HPDE6-E6E7 (cell line): ENCODE measurements at regions not wholly inside any gene's neighbourhood (a gene's known extent, or its start where the extent isn't known, plus 50 kb on each side); places are given as distances from the start of the nearest gene placed in this dataset.

Source experiments
- DNase-seq: peaks from one replicate; pipeline ENCODE4 v3.0.0; 2011; ENCODE audit warnings: missing footprints; ENCODE audit errors: extremely low spot score

DNA sequence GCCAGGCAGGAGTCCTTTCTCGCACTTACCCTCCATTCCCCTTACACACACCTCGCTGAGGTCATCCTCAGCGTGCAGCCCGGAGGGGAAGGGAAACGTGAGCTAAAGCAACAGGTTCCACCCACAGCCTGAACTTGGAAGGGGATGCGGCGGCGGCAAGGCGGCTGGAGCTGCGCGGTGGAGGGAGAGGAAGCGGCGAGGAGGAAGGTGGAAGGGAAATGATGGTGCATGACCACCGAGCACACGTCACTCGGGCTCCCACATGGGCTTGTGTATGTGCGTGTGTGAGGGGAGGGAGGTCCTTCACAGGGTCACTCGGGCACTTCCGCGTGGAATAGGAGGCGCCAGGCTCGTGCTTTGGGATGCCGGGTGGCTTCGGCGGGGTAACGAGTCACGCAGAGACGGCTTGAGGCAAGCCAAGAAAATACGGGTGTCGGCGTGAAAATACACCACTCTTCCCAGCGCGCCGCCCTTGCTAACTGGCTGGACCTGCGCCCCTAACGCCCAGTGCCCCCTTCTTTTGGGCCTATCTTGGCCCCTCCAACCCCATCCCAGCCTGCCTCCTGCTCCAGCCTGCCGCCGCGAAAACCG is 225.5 kb upstream of the IL12A start:
- peak; percentile 74 for DNase-seq

DNA sequence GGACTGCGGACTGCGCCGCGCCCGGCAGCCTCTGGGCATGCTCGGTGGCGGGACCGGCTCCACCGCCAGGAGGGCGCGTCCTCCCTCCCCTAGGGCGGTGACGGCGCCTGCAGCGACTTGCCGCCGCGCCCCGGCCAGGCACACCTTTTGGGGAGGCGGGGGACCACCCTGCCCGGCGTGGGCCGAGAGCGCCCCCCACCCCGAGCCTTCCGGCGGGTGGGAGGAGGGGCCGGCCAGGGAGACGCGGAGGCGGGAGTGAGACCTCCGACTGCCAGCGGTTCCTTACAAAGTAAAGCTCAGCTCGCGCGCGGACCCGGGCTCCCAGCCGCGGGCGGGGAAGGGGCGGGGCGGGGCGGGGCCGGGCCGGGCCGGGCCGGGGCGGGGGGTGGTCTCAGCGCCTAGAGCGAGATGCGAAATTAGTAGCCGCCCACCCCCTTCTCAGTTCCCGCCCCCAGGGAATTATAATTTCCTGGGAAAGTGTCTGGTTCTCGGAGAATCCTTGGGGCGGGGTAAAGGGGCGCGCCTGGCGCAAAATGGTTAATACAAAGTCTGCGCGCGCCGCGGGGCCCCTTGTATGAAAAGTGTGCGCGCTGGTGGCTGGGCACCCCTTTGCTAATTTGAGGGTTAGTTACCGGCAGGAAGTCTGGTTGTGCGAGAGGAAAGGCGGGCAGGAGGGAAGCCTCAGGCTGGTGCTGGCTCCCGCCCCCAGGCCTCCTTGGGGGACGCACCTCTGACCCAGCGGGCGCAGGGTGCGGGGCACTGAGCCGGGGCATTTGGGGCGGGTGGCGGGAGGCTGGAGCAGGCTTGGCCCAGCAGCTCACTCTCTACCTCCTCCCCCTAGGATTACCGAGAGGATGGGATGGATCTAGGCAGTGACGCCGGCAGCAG is 224.8 kb upstream of the IL12A start:
- peak; percentile 67 for DNase-seq

DNA sequence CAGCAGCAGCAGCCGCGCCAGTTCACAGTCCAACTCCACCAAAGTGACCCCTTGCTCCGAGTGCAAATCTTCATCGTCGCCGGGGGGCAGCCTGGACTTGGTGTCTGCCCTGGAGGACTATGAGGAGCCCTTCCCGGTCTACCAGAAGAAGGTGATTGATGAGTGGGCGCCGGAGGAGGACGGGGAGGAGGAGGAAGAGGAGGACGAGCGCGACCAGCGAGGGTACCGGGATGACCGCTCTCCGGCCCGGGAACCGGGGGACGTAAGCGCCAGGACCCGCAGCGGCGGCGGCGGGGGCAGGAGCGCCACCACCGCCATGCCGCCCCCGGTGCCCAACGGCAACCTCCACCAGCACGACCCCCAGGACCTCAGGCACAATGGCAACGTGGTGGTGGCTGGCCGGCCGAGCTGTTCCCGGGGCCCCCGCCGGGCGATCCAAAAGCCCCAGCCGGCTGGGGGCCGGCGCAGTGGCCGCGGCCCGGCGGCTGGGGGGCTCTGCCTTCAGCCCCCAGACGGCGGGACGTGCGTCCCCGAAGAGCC is 224.1 kb upstream of the IL12A start:
- no peak for DNase-seq

DNA sequence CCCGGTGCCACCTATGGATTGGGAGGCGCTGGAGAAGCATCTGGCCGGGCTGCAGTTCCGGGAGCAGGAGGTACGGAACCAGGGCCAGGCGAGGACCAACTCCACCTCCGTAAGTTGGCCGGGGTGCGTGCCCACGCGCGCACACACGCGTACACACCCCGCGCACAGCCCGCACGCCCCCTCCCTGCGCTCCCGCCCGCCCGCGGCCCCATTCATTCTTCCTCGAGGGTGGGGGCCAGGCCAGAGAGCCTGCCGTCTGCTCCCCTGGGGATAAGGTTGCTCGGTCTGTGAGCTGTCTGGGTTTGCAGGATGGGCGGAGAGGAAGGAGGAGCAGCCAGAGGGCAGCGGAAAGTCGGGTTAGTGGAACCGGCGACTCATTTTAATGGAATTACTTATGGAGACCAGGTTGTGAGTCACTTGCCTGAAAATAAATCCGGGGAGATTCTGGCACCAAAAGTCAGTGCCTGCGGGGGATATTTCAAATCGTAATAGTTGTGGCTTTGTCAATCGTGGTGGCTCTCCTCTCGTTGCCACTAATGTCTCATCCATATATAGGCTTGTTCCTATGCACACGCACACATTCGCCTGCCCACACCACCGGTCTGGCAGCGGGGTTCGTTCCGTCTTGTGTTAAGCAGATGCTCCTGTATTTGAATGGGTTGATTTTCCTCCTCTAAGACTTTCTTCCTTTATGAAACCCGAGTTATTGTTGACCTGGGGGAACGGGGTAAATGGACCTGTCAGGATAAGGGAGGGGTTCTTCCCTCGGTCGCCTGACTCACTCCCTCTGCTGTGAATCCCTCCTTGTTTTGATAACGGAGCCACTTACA is 223.4 kb upstream of the IL12A start:
- peak; percentile 87 for DNase-seq

DNA sequence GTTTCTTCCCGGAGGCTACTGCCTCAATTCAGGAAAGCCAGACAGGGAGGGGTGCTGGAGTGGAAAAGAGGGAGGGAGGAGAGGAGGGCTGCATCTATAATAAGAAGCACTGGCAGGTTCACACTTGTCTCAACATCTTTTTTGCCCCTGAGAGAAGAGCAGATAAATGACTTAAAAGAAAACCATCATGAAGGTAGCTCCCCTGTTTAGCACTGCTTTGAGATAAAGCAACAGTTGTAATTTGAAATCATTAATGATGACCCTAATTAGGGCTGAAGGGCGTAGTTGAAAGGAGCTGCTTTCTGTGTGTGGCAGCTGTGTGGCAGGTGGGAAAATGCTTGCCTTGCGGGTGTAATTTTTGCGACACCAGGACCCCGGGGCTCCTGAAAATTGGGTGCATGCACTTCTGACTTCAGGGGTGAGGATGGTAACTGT is 222.8 kb upstream of the IL12A start:
- no peak for DNase-seq

DNA sequence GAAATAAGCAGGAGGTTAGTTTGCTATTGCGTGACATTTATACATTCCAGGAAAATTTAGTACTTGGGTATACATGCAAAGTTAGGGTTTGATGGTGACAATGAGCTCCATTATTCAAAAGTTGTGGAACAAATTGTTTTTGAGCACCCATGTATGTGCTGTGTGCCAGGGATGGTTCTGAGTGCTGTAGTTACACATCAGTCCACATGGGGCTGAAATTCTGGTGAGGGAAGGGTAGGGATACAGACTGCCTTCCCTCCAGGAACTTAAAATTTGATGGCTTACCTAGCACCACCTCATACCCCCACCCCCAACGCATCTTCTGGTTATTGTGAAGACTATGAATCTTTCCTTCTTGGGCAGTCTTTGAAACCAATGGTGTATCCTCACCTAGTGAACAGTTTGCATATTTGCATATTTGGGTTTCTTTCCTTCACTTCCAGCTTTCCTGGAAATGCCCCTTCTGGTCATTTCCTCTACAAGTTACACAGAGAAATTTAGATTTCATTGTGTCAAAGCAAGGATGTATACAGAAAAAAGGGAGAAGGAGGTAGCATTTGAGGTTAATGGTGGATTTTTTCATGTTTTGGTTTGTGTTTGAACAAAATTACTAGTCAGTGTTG is 222.0 kb upstream of the IL12A start:
- DNase-seq: no peak

DNA sequence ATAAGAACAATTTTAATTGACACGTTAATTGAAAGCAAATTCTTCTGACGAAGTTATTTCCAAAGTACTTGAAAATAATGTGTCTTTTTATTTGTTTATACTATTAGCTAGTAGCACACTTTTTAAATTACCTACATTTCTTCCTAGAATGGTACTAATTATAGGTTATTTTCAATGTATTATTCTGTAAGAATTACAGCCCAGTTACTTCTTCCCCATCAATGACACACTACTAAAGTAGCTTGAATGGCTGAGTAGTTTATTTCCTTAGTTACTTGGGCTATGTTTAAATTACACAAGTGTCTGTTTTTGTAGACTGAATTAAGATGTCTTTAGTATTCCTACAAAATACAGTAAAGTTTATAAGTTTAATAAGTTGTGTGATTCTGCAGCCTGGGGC is 217.6 kb upstream of the IL12A start:
- DNase-seq: no peak

DNA sequence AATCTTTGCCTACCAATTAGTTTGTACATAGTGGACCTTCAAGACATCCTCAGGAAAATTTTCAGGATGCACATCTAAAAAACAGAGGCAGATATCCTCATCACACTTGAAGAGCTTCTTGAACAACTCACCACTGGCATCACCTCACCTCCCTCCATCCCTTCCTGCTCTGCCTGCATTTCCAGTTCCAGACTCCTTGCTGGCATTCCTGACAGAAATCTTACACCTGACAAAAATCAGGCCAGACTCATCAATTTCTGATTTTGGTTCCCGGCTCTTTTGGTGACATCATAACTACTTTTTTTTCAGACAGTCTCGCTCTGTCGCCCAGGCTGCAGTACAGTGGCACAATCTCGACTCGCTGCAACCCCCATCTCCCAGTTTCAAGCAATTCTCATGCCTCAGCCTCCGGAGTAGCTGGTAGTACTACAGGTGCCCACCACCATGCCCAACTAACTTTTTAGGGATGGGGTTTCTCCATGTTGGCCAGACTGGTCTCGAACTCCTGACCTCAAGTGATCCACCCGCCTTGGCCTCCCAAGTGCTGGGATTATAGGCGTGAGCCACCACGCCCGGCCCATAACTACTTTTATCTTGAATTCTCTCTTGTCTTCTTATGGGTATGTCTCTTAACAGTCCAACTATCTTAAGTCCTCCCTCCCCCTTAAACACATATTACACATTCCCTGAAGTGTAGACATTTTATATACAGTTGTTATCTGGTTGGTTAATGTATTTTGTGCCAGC is 216.6 kb upstream of the IL12A start:
- no peak for DNase-seq

DNA sequence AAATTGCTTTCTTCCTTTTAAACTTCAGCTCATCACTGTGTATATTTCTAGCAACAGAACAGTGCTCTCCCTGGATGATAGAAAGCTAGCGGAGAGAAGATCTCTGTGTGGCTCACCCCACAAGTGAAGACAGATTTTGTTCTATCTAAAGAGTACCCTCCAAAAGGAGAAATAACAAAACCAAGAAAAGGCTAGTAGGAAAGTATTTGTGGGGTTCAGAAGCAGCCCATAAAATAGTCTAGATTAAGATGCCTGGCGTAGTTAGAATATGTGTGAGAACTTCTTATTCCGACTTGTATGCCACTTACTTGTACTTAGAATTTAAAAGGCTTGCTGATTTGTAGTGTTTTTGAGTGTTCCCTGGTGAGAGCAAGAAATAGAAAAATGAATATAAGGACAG is 214.9 kb upstream of the IL12A start:
- no peak for DNase-seq

DNA sequence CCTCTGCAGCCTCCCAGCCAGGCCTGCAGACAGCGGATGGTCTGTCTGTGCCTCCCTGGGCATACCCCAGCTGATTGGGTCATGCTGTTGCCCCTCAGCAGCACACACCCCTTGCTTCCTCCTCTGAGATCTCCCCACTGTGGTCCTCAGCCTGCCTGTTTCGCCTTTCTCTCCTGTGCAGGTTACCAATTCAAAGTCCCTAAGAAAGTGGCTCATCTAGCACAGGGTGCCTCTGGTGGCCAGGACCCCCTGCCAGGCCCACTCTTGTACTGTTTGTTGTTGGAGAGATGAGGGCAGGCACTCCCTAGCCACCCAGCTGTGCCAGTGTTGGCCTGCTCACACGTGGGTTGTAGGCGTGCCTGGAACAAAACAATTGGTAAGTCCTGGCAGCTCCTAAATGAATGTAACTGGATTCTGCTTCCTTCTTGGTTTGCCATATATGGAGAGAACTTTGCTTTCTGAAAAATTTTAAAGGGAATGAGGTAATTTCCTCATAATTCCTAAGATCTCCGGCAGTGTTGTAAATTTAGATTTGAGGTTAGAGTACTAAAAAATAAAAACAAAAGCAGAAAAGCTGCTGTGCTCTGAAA is 213.2 kb upstream of the IL12A start:
- no peak for DNase-seq

DNA sequence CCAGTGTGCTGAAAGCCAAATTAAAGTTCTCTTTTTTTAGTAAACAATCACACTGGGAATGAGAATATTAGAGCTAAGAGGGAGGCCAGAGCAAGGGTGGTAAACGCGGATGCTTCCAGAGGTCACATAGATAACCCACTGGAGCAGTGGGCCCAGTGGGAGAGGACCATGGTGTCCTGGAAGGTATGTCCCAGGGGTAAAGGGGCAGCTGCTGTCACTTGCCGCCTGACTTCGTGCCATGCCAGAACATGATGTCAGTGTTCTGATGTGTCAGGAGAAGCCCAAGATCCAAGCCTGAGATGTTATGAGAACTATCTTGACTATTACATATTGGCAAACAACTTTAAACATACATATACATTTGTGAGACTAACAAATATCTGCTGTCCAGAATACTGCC is 211.9 kb upstream of the IL12A start:
- DNase-seq: no peak

DNA sequence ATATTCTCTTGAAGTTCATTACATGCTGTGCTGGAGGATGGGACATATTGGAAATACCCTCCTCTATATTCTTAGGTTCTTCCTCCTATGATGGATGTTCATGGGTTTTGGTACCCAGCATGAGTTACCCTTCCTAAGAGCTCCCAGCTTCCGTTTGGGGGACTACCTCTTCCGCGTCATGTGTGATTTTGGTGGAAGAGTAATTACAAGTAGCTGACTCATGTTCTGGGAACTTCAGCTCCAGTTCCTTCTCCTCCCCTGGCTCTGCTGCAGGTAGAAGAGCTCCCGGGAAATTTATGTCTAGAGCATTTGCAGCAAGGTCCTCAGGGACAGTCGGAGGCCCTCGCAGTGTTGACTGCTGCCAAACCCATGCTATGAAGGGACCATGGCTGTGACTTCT is 208.8 kb upstream of the IL12A start:
- no peak for DNase-seq

DNA sequence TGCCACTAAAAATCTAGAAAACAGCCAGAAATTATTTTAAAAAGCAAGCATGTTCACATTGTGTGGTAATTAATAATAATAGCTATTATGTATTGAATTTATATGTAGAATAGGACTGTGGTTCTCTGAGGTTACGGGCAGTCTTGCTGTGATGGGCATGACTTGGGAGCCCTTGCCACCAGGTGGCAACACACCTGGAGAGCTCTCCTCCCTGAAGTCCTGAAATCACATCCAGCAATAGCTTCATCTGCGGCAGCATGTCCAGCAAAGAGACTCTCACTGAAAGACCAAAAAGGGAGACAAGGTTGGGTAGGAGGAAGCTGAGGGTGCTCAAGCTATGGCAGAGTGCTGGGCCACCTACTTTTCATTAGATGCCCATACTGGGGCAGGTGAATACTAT is 206.8 kb upstream of the IL12A start:
- DNase-seq: no peak

DNA sequence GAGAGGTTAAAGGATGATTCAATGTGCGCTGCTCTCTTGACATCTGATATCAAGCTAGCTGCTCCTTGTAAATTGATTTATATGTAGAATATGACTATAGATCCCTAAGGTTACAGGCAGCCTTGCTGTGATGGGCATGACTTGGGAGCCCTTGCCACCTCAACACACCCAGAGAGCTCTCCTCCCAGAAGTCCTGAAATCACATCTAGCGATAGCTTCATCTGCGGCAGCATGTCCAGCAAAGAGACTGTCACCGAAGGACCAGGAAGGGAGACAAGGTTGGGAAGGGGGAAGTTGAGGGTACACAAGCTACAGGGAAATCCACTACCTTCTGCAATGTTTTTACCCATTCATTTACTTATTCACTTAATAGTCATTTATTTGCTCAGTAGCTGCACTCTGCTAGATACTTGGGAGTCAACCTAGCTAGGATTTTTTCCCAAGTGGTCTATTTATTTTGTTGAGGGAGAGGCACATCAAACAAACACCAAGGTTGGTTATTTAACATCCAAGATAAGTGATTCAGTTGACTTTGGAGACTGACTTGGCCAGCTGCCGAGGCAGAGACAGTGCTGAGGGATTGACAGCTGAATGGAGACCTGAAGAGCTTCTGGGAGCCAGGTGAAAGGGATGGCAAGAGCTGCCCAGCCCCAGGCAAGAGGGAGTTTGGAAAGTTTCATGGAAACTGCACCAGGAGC is 205.8 kb upstream of the IL12A start:
- DNase-seq: no peak

DNA sequence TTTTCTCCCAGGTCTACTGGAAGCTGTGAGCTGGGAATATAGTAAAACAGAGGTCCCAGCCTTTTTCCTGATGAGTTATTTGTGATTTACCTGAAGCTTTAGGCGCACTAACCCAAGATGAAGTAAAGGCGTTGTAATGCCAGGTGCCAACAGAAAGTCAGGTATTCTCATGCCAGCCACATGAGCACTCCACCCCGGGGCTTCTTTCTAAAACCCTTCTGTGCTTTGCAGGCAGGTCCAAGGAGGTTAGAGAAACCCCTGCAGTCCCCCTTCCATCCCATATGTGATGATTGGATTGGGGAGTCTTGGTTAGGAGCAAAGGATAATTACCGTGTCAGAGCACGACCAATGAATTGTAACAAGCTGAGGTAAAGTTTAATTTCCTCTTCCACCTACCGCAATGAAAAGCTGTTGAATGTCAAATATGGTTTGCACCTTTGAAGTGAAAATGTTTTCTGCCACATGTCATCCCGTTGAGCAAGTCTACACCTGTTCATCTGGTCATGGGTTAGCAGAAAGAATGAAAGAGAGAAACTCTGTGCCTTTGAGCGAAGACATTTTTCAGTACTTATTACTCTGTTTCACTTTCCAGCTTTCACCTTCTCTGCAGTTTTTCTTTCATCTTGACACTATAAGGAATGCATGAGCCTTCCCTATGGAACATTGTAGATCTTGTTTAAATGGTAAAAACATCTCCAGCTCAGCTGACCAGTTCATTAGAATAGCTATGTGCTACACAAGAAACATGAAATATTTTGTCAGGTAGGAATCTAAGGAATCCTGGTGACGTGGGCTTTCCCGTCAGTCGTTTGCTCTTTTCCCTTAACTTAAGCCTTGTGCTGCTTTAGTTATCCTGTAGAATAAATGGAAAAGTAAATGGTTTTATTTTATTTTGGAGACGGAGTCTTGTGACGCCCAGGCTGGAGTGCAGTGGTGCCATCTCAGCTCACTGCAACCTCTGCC is 204.6 kb upstream of the IL12A start:
- no peak for DNase-seq

DNA sequence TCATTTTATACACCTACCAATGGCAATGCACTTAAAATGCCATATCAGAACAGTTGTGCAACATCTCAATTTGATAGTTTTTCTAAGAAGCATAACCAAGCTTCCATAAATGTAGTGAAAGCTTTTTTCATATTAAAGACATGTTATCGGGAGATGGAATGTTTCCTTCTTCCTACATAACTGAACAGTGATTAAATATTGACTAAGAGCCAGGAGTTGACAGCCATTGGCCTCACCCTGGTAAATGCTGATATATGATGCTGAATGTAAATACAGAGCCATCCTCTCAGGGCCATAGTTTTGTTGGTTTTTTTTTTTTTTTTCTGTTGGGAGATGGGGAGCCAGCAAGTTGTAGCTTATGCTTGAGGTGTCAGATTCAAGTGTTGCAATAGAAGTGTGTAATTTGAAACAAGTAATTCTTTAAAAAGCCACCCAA is 203.3 kb upstream of the IL12A start:
- no peak for DNase-seq

DNA sequence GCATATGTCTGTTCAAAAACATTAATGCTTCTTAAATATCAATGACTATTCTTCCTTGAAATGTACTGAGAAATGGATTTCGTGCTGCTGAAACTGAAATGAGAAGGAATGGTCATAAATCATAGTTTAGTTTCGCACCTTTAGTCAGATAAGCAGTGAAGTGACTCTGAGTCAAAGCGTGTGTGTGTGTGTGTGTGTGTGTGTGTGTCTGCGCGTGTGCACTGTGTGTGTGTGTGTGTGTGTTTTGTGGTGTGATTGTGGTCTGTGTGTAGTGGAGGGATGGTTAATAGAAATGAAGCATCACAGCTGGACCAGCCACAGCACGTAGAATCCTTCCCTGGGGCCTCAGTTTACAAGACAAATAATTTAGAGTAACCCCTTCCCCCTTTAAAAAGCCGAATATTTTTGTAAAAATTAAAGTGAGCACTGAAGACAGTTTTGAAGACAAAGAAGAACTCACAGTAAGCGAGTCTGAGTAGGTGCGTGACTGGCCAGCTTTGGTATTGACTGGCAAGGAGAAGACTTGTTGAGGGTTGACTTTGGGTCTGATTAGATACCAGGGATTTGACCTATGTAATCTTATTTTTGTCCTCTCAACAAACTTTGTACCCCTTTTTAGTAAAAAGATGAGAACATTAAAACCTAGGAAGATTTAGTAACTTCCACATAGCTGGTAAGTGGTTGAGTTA is 202.0 kb upstream of the IL12A start:
- no peak for DNase-seq

DNA sequence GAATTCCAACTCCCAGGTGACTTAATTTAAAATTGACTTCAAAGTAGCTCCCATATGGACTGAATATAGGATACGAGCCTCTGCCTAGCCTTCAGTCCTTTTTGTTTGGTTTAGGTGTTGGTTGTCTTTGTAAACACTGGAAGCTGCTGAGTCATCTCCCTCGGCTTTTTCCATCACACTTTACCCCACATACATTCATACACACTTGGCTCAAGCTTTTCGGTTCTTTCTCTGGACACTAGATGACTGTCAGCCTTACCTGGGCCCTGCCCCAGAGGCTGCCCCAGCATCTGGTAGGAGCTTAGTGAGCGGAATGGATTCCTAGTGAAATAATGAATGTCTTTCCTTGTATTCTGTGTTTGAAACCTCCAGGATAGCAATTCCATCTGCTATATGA is 201.5 kb upstream of the IL12A start:
- DNase-seq: no peak
